B cell (primary cell): ENCODE measurements at regions not wholly inside any gene's neighbourhood (a gene's known extent, or its start where the extent isn't known, plus 50 kb on each side); places are given as distances from the start of the nearest gene placed in this dataset.

Experiments used
- ATAC-seq: fragments of 200-7000 bp; cut with Tn5 transposase; one replicate; pipeline ENCODE4 v1.10.0; 2021; ENCODE audit warnings: low read depth, mild to moderate bottlenecking, moderate number of reproducible peaks, moderate library complexity
- CTCF ChIA-PET: fragments of 350-600 bp; sonication (Branson Sonifier 250); formaldehyde crosslinking; loops from one replicate; lab custom pipeline; 2021; ENCODE audit warnings: antibody characterized with exemption, inconsistent platforms; lab: Charles Lee
- POLR2A ChIA-PET: fragments of 350-600 bp; sonication (Branson Sonifier 250); formaldehyde crosslinking; loops from one replicate; lab custom pipeline; 2021; ENCODE audit warnings: antibody characterized with exemption; lab: Charles Lee
- DNase-seq: peaks from one replicate; pipeline ENCODE4 v3.0.0; 2013
- H2AFZ ChIP-seq: 2 replicates; pipeline ENCODE4 v1.6.1; 2012; ENCODE audit warnings: mild to moderate bottlenecking, low read depth, low read length; ENCODE audit not compliant: insufficient read depth, poor library complexity, severe bottlenecking
- H3K27ac ChIP-seq, 2 donors: 1 replicate in 1 of 2; 2 replicates in 1 of 2; pipeline ENCODE4 v1.5.1; 2012 to 2013; ENCODE audit warnings: low read length in 2 of 2, mild to moderate bottlenecking in 2 of 2, moderate library complexity in 1 of 2
- H3K27me3 ChIP-seq, 4 experiments: fragments of 200-600 bp in 1 of 4; sonication (generic) in 1 of 4; replicated peaks in 1 of 4; 1 replicate in 2 of 4; 2 replicates in 2 of 4; pipeline versions ENCODE4 v1.6.1 to v1.7.0; 2013 to 2016; ENCODE audit warnings: low read length in 3 of 4, mild to moderate bottlenecking in 2 of 4, mixed read lengths in 1 of 4, moderate library complexity in 1 of 4; ENCODE audit not compliant: insufficient read depth in 4 of 4, control insufficient read depth in 3 of 4; ENCODE audit errors: control extremely low read depth in 1 of 4
- H3K36me3 ChIP-seq, 2 experiments: replicated peaks in 1 of 2; 1 replicate in 1 of 2; 2 replicates in 1 of 2; pipeline versions ENCODE4 v1.6.1 to v1.7.1; 2013; ENCODE audit warnings: low read length in 1 of 2; ENCODE audit not compliant: insufficient read depth in 2 of 2, control insufficient read depth in 1 of 2; ENCODE audit errors: control extremely low read depth in 1 of 2, extremely low read depth in 1 of 2
- H3K4me1 ChIP-seq, 2 donors: fragments of 200-600 bp in 1 of 2; sonication (generic) in 1 of 2; 1 replicate in 1 of 2; 2 replicates in 1 of 2; pipeline versions ENCODE4 v1.5.1 to v1.6.1; 2013 to 2017; ENCODE audit warnings: low read length in 2 of 2; ENCODE audit not compliant: control insufficient read depth in 2 of 2, insufficient read depth in 2 of 2
- H3K4me2 ChIP-seq: replicated peaks from 2 replicates; pipeline ENCODE3; 2012; ENCODE audit warnings: mild to moderate bottlenecking, low read depth, low read length; ENCODE audit not compliant: poor library complexity, severe bottlenecking
- H3K4me3 ChIP-seq, 5 experiments: fragments of 200-600 bp in 1 of 5; sonication (generic) in 1 of 5; 1 replicate in 3 of 5; 2 replicates in 2 of 5; pipeline versions ENCODE4 v1.5.1 to v1.7.0; 2011 to 2016; ENCODE audit warnings: low read length in 4 of 5, mild to moderate bottlenecking in 4 of 5, low read depth in 2 of 5, control low read depth in 1 of 5, moderate library complexity in 1 of 5; ENCODE audit not compliant: insufficient read depth in 1 of 5; ENCODE audit errors: control extremely low read depth in 1 of 5, extremely low read depth in 1 of 5
- H3K79me2 ChIP-seq: fragments of 200-600 bp; sonication (generic); one replicate; pipeline ENCODE4 v1.6.0; 2016; ENCODE audit warnings: low read length; ENCODE audit not compliant: control insufficient read depth, insufficient read depth
- H3K9ac ChIP-seq: fragments of 200-600 bp; sonication (generic); 2 replicates; pipeline ENCODE4 v1.6.1; 2017; ENCODE audit warnings: mild to moderate bottlenecking, low read length, moderate library complexity
- H3K9me3 ChIP-seq, 3 donors: one replicate each; pipeline versions ENCODE4 v1.6.1 to v1.7.1; 2013; ENCODE audit warnings: low read length in 2 of 3; ENCODE audit not compliant: control insufficient read depth in 2 of 3, insufficient read depth in 1 of 3; ENCODE audit errors: control extremely low read depth in 1 of 3
- H4K20me1 ChIP-seq: 2 replicates; pipeline ENCODE4 v1.6.0; 2012; ENCODE audit warnings: mild to moderate bottlenecking, low read length; ENCODE audit not compliant: insufficient read depth, control insufficient read depth, poor library complexity, severe bottlenecking
- H3K27ac Mint-ChIP-seq: one replicate; pipeline ENCODE4 v1.8.0; 2021; ENCODE audit warnings: mixed read lengths
- H3K27me3 Mint-ChIP-seq: one replicate; pipeline ENCODE4 v1.8.0; 2021; ENCODE audit warnings: mixed read lengths
- H3K4me1 Mint-ChIP-seq: one replicate; pipeline ENCODE4 v1.8.0; 2021; ENCODE audit warnings: mixed read lengths
- H3K4me3 Mint-ChIP-seq: one replicate; pipeline ENCODE4 v1.8.0; 2021; ENCODE audit warnings: mixed read lengths
- H3K9me3 Mint-ChIP-seq: one replicate; pipeline ENCODE4 v1.8.0; 2022; ENCODE audit warnings: mixed read lengths; ENCODE audit not compliant: insufficient read depth
- CTCF ChIP-seq: fragments of 200-600 bp; IDR thresholded peaks from one replicate; pipeline ENCODE4 v1.8.0; 2022; ENCODE audit warnings: antibody characterized with exemption, mild to moderate bottlenecking
- EZH2 ChIP-seq: IDR thresholded peaks from 2 replicates; pipeline ENCODE4 v1.6.1; 2012; ENCODE audit warnings: borderline replicate concordance, low read depth, mild to moderate bottlenecking, moderate library complexity, low read length; ENCODE audit not compliant: insufficient read depth, poor library complexity, severe bottlenecking
- WGBS: methylation state at CpG from one replicate; pipeline ENCODE4 v1.1.5; 2013; ENCODE audit warnings: missing lambda C conversion rate; ENCODE audit not compliant: insufficient coverage; 5-methylcytosine and 5-hydroxymethylcytosine counted together
- intact Hi-C: fragments of 100-400 bp; cut with micrococcal nuclease; formaldehyde crosslinking; loops from one replicate; pipeline ENCODE4 v1.10.0; 2022

DNA sequence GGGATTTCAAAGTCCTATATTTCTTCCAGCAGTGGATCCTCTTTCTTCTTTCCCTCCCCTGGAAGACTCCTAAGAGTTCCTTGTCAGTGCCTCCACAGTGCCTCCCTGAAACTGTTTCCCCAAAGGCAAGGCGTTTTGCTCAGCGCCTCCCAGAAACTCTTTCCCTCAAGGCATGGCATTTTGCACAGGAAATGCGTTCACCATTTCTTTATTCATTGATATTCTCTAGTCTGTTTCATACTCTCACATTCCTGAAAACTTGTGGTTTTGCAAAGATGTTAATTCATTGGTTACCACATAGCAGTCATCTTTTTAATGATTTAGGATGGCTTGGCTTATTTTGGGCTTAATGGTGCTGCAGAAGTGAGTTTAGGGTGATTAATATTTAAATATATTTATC lies 177.3 kb upstream of the SLC10A2 start:
- intact Hi-C loops = no loop called here
- no peaks in the 10 kb centered on the region for H3K9me3 Mint-ChIP-seq
- no peak overlapping the region for H3K4me3 ChIP-seq
- TF ChIP-seq EZH2 (no peak), CTCF (no peak)
- no peak overlapping the region for H3K4me2 ChIP-seq
- H2AFZ ChIP-seq = no peak overlapping the region
- no peak overlapping the region for H3K27ac Mint-ChIP-seq
- H3K27ac ChIP-seq = no peak overlapping the region
- no peaks in the 10 kb centered on the region for H4K20me1 ChIP-seq
- no peaks in the 10 kb centered on the region for H3K79me2 ChIP-seq
- no peaks in the 10 kb centered on the region for H3K27me3 Mint-ChIP-seq
- H3K27me3 ChIP-seq = no peaks in the 10 kb centered on the region
- no peaks in the 10 kb centered on the region for H3K36me3 ChIP-seq
- no peak overlapping the region for H3K9ac ChIP-seq
- no peaks in the 10 kb centered on the region for H3K4me1 Mint-ChIP-seq
- no peak for ATAC-seq
- WGBS = 91% methylated on average over 2 of the region's 3 CpGs
- ChIA-PET POLR2A (no interaction called here), CTCF (no interaction called here)
- no peak for DNase-seq
- H3K9me3 ChIP-seq = no peaks in the 10 kb centered on the region
- no peaks in the 10 kb centered on the region for H3K4me1 ChIP-seq
- no peak overlapping the region for H3K4me3 Mint-ChIP-seq

GRCh38 chr13:103238441-103238840 lies 172.2 kb upstream of the SLC10A2 start:
- no peak overlapping the region for H3K4me3 ChIP-seq
- H3K79me2 ChIP-seq = no peaks in the 10 kb centered on the region
- no peak overlapping the region for H3K4me3 Mint-ChIP-seq
- WGBS = 100% methylated on average over 1 of the region's 2 CpGs
- intact Hi-C loops = no loop called here
- H3K36me3 ChIP-seq = no peaks in the 10 kb centered on the region
- no peaks in the 10 kb centered on the region for H3K4me1 Mint-ChIP-seq
- no peak overlapping the region for H3K27ac Mint-ChIP-seq
- no peak overlapping the region for H3K27ac ChIP-seq
- peaks cover 0 to 7% (median 0%) of the 10 kb centered on the region in 3 donors for H3K9me3 ChIP-seq
- no peaks in the 10 kb centered on the region for H4K20me1 ChIP-seq
- H3K9me3 Mint-ChIP-seq = no peaks in the 10 kb centered on the region
- H3K4me2 ChIP-seq = no peak overlapping the region
- no peaks in the 10 kb centered on the region for H3K4me1 ChIP-seq
- no peaks in the 10 kb centered on the region for H3K27me3 ChIP-seq
- H3K9ac ChIP-seq = no peak overlapping the region
- ChIA-PET POLR2A (no interaction called here), CTCF (no interaction called here)
- ATAC-seq (no peak), DNase-seq (no peak)
- H3K27me3 Mint-ChIP-seq = no peaks in the 10 kb centered on the region
- H2AFZ ChIP-seq = no peak overlapping the region
- TF ChIP-seq CTCF = no peak
- no peak for TF ChIP-seq EZH2
